ENCODE measurements at regions not wholly inside any gene's neighbourhood (a gene's known extent, or its start where the extent isn't known, plus 50 kb on each side); places are given as distances from the start of the nearest gene placed in this dataset.
"Not testable (repeated sequence)": the region's sequence is repeated elsewhere in the genome, so short reads cannot be mapped to it uniquely, and the experiment has no call there.

DNA sequence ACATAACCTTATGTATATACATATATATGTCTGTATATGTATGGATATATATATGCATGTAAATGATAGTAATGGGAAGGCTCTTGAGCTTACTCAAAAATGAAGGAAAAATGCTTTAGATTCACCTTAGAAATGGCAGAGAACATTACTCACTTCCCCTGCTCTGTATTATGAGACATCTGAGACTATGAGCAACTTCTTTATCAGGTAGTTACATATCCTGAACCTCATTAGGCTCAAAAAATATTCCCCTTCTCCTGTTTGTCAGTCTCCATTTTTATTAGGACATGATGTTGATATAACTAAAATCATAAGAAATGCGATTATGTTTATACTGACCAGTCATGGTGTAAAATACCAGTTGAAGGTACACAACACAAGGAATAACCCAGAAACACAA is 800.1 kb upstream of the ZWINT start:
- DNase-seq: no peak

GRCh38 chr10:57145548-57145947 is 784.5 kb upstream of the ZWINT start:
- no peak for DNase-seq

GRCh38 chr10:57142925-57143576 is 782.0 kb upstream of the ZWINT start:
- no peak for DNase-seq

DNA sequence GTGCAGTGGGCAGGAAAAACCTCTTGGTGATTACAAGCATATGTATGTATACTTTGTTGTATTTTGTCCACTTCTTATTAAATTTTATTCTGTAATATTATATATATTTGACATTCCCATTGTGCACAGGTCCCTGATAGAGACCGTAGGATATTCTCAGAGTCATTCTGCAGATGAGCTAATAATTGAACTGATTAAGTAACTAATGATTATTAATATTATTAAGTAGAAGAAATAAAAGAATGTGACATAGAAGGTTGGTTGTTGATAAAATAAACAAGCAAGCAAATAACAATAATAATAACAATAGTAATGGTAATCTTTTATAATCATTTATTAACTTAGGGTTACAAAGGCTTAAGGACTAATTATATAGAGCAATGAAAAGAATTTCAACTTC is 780.6 kb upstream of the ZWINT start:
- DNase-seq: no peak

- DNase-seq: no peak
Observed at GRCh38 chr10:57119684-57120083, 758.6 kb upstream of the ZWINT start.

GRCh38 chr10:57113545-57113944 is 752.5 kb upstream of the ZWINT start:
- no peak for DNase-seq

DNA sequence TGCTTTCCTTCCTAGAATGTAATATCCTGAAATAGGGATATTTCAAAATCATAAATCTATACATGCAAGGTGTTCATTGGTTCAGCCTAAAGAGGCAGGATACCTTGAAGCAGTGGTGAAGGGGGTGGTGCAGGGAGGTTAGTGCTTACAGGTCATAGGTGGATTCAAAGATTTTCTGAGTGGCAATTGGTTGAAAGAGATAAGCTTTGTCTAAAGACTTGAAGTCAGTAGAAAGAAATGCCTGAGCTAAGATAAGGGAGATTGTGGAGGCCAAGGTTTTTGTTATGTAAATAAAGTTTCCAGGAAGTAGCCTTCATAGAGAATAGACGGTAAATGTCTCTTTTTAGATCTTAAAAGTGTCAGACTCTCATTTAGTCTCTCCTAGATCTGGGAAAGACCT is 741.2 kb upstream of the ZWINT start:
- DNase-seq: no peak

- no peak for DNase-seq
Observed at GRCh38 chr10:57098146-57098545, 737.1 kb upstream of the ZWINT start.

GRCh38 chr10:57096044-57096443 is 735.0 kb upstream of the ZWINT start:
- no peak for DNase-seq

- DNase-seq: no peak
Observed at GRCh38 chr10:57094965-57095364, 733.9 kb upstream of the ZWINT start.

- DNase-seq: no peak
Observed at GRCh38 chr10:57094083-57094482, 733.0 kb upstream of the ZWINT start.

DNA sequence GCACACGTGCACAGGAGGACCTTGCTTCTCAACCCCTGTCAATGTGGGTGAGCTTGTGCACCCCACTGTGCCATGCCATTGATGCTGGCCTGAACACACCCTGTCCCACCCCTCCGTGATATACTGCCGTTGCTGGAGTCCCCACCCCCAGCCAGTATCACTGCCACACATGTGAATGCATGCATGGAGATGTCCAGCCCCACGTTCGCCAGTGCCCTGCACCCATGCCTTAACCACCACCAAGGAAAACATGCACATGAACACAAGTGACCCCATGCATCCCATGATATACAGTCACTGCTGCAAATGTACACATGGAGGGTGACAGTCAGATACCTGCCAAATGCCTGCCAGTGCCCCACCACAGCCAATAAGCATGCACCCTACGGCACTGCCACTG is 692.5 kb upstream of the ZWINT start:
- no peak for DNase-seq

- no peak for DNase-seq
Observed at GRCh38 chr10:57049096-57049495, 688.0 kb upstream of the ZWINT start.

GRCh38 chr10:57038531-57038930 is 677.5 kb upstream of the ZWINT start:
- no peak for DNase-seq

- no peak for DNase-seq
Observed at GRCh38 chr10:57035310-57035709, 674.3 kb upstream of the ZWINT start.

GRCh38 chr10:57032301-57032700 is 671.2 kb upstream of the ZWINT start:
- not testable (repeated sequence) for DNase-seq

DNA sequence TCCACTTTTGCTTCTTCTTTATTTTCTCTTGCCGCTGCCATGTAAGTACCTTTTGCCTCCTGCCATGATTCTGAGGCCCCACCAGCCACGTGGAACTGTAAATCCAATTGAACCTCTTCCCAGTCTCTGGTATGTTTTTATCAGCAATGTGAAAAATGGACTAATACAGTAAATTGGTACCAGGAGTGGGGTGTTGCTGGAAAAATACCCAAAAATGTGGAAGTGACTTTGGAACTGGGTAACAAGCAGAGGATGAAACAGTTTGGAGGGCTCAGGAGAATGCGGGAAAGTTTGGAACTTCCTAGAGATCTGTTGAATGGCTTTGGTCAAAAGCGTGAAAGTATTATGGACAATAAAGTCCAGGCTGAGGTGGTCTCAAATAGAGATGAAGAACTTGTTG is 670.3 kb upstream of the ZWINT start:
- no peak for DNase-seq

DNA sequence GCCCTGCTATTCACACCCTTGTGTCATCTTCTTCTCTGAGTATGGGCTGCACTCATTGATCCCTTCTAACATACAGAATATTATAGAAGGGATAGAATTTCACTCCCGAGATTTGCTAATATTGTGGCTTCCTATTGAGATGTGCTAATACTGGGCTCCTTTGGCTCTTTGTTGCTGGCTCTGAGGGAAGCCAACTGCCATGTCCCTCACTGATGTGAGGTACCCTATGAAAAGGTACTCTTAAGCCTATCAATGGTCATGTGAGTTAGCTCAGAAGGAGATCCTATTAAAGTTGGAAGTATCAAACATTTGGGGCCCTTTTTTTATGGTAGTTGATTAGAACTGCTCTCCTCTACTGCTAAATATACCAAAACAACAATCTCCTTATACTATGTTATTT is 665.2 kb upstream of the ZWINT start:
- DNase-seq: no peak

- DNase-seq: no peak
Observed at GRCh38 chr10:57023626-57024025, 662.6 kb upstream of the ZWINT start.

- DNase-seq: no peak
Observed at GRCh38 chr10:57018452-57018851, 657.4 kb upstream of the ZWINT start.

GRCh38 chr10:57017356-57018037 is 656.4 kb upstream of the ZWINT start:
- DNase-seq: no peak

DNA sequence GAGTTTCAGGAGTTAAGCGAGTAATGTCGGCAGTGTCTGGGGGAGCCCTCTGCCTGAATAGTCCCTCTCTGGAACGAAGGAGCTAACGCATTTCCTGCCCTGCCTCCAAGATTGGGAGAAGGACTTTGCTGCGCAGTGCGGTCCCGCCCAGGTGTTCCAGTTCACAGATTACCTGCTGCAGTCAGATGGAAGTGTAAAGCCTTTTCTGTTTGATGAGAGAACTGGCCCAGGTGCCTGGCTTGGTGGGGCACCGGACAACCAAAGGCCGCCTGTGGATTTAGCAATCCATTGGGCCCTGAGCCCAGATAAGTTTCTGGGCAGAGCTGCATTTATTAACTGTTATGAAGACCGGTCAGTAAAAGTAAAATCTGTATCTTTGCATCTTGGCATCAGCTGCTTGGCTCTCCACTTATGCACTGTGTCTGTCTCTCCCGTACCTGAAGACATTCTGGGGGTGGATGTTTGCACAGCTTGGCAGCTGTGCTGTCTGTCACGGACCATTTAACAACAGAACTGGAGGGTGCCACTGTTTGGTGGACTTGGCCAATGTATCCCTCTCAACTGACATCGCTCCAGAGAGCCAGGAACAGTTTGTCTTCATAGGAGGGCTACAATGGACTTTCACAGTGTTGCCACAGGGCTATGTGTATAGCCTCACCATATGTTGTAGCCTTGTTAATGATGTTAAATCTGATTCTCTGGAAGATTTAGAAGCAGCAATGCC is 654.7 kb upstream of the ZWINT start:
- no peak for DNase-seq

DNA sequence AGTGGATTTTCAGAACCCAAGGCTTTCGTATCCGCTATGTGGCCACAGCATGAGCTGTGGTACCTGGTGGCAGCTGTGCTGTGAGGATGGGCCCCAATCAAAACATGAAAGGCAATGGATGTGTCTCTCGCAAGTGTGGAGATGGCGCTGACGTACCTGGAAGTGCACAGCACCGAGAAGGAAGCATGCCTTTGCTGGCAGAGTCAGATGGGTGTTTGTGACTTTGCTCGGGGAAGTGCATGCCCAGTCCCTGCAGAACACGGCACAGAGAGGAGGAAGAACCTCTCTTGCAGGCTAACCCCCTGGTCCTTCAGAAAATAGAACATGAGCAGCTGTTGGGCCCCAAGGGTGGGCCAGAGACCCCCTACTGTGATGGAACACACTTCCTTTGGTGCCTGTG is 654.1 kb upstream of the ZWINT start:
- DNase-seq: no peak

DNA sequence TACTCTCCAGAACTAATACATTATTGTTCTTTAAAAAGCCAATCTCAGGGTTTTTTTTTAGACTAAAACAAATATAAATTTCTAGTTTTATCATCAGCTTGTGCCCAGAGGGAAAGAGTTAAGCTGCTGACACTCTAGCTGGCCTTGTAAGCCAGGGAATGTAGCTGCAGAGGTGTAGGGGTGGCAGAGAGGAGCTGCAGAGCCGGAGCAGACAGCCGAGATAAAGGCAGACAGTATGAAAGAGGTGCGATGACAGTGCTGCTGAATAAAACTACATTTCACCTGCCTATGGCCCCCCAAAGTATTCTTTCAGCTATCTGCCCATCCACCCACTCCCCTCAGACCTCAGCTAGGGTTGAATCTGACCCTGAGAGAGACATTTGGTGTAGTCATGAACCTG is 653.7 kb upstream of the ZWINT start:
- no peak for DNase-seq

Data from tongue (tissue), 1 donor.